ENCODE measurements at regions not wholly inside any gene's neighbourhood (a gene's known extent, or its start where the extent isn't known, plus 50 kb on each side); places are given as distances from the start of the nearest gene placed in this dataset.

DNA sequence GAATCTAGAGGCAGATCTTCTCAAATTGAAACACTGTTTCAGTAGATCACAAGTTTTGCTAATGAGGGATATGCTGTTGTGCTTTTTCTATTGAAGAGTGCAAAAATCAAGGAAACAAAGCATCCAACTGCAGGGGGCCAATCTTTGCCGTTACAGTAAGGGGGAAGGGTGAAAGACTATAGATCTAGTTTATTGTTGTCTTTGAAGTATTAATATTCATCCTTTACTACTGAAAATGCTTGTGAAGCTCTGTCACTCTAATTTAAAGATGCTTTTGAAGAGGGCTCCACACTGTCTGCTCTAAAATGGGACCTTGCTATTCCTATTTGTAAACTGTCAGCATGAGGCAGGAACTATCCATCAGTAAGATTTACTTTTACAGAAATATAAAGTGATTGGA is 110.3 kb downstream of the MBL2 start:
- TF ChIP-seq, protein P1, sequence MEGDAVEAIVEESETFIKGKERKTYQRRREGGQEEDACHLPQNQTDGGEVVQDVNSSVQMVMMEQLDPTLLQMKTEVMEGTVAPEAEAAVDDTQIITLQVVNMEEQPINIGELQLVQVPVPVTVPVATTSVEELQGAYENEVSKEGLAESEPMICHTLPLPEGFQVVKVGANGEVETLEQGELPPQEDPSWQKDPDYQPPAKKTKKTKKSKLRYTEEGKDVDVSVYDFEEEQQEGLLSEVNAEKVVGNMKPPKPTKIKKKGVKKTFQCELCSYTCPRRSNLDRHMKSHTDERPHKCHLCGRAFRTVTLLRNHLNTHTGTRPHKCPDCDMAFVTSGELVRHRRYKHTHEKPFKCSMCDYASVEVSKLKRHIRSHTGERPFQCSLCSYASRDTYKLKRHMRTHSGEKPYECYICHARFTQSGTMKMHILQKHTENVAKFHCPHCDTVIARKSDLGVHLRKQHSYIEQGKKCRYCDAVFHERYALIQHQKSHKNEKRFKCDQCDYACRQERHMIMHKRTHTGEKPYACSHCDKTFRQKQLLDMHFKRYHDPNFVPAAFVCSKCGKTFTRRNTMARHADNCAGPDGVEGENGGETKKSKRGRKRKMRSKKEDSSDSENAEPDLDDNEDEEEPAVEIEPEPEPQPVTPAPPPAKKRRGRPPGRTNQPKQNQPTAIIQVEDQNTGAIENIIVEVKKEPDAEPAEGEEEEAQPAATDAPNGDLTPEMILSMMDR (IDR thresholded peaks at IDR 0.05; ENCODE audit: low read depth, low read length, missing control alignments) = no peak

DNA sequence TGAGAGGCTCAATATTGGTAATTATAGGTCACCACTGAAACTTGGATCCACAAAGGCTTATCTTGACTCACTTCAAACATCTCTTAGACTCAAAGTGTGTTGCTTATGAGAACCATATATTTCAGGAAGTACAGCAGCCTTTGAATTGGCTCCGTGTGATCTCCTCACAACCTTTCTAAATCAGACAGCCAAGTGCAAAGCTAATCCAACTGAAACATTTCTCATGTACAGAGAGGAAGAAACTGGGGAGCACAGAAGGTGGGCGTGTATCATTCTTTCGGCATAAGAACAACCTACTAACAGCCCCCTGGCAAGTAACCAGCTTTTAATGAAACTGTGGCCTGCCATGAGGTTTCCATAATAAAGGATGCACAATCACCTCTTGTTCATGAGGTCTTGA is 109.4 kb downstream of the MBL2 start:
- no peak for DNase-seq (ENCODE audit: extremely low read depth, low read depth)
- TF ChIP-seq, protein P1 (IDR thresholded peaks at IDR 0.05; ENCODE audit: low read depth, low read length, missing control alignments) = no peak
- H3K4me3 ChIP-seq (replicated peaks; ENCODE audit: low read depth, low read length) = no peak overlapping the region

More for the DNA sequence above, 110.3 kb downstream of the MBL2 start:
- no peak for DNase-seq (ENCODE audit: extremely low read depth, low read depth)
- H3K4me3 ChIP-seq (replicated peaks; ENCODE audit: low read depth, low read length) = no peak overlapping the region

DNA sequence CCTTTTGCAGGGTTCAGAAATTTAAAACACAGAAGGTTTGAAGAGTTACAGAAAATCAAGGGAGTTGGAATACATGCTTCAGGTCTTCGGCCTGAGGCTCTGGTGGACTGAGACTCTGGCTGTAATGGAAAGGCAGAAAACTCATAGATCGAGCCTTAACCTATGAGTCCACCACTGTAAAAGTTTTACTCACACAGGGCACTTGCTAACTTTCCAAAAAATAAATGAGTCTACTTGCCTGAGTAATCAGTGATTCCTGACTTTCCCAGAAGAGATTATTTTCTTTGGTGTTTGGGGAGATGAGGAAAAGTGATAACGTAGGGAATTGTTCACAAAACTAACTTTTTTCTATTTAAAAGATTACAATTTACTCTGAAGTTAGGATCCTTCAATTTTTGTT is 108.0 kb downstream of the MBL2 start:
- DNase-seq (ENCODE audit: extremely low read depth, low read depth) = no peak
- H3K4me3 ChIP-seq (replicated peaks; ENCODE audit: low read depth, low read length) = no peak overlapping the region
- TF ChIP-seq, protein P1 (IDR thresholded peaks at IDR 0.05; ENCODE audit: low read depth, low read length, missing control alignments) = no peak

DNA sequence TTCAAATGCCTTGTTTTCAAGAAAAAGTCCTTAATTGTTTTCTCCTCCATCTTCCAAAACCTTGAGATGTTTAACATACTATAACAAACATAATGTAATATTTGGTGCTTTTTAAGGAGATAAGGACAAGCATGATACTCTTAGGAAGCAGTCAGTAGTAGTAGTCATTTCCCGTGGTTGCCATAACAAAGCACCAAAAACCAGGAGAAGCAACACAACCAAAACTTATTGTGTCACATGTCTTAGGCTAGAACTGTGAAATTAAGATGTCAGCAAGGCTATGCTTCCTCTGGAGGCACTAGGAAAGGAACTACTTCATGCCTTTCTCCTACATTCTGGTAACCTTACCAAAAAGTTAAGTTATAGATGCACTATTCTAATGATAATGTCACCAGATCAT is 106.8 kb downstream of the MBL2 start:
- no peak for DNase-seq (ENCODE audit: extremely low read depth, low read depth)
- TF ChIP-seq, protein P1 (IDR thresholded peaks at IDR 0.05; ENCODE audit: low read depth, low read length, missing control alignments) = no peak
- no peak overlapping the region for H3K4me3 ChIP-seq (replicated peaks; ENCODE audit: low read depth, low read length)

DNA sequence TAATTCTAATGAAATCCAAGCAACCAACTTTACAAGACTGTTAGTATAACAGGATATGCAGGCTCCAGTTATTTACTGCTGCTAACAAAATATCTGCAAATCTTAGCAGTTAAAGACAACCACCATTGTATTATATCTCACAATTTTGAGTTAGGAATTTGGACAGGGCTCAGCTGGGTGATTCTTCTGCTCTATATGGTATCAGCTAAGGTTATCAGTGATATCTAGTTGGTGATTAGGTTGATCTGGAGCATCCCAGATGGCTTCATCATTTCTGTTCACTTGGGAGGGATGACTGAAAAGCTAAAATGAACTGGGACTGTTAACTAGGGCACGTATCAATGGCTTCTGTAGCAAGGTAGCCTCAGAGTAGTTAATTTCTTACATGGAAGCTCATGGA is 105.7 kb downstream of the MBL2 start:
- DNase-seq (ENCODE audit: extremely low read depth, low read depth) = no peak
- TF ChIP-seq, protein P1 (IDR thresholded peaks at IDR 0.05; ENCODE audit: low read depth, low read length, missing control alignments) = no peak
- no peak overlapping the region for H3K4me3 ChIP-seq (replicated peaks; ENCODE audit: low read depth, low read length)

DNA sequence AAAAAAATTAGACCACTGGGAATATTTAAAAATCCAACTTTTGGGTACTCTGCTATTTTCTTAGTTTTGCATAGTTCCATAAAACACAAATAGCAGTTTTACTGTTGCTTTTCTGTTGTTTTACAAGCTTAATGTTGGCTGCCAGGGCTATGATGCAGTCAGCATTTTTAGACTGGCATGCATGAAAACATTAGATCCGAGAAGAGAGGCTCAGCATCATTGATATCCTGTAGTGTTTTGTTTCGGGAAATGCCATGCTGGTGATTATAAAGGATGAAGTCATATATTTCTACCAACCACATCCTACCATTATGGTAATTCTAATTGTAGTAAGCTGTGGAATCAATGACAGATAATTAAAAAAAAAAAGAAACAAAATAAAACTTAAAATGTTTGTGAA is 104.6 kb downstream of the MBL2 start:
- DNase-seq (ENCODE audit: extremely low read depth, low read depth) = no peak
- no peak overlapping the region for H3K4me3 ChIP-seq (replicated peaks; ENCODE audit: low read depth, low read length)
- TF ChIP-seq, protein P1 (IDR thresholded peaks at IDR 0.05; ENCODE audit: low read depth, low read length, missing control alignments) = no peak

DNA sequence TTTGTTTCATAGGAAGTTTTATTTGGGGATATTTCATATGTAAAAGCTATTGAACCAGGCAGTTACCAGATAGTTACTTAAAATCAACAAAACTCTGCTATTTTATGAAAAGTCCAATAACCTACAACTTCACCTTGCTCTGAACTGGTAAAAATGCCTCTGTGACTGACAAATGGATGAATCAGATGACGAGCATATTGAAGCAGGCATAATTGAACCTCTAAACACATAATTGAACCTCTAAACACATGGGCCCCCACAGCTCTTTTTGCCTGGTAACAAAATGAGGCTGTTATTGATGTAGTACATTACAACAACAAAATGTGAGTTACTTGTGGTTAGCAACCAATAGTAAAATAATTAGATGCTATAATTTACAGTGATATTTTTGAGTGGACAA is 99.7 kb downstream of the MBL2 start:
- DNase-seq (ENCODE audit: extremely low read depth, low read depth) = no peak
- TF ChIP-seq, protein P1 (IDR thresholded peaks at IDR 0.05; ENCODE audit: low read depth, low read length, missing control alignments) = no peak
- no peak overlapping the region for H3K4me3 ChIP-seq (replicated peaks; ENCODE audit: low read depth, low read length)

Data from HFF-Myc (cell line).